HCT116 (cell line): ENCODE measurements at regions not wholly inside any gene's neighbourhood (a gene's known extent, or its start where the extent isn't known, plus 50 kb on each side); places are given as distances from the start of the nearest gene placed in this dataset.

Source experiments
- ATAC-seq: fragments of 200-7000 bp; cut with Tn5 transposase; 2 replicates; pipeline ENCODE4 v1.9.1; 2020; ENCODE audit warnings: mild to moderate bottlenecking, moderate library complexity
- BruUV-seq: library from RNA; stranded (reverse); fragments of 400-500 nt; replicated peaks from 2 replicates; lab custom pipeline; 2021; lab: Mats Ljungman, UMichigan
- CTCF ChIA-PET: fragments of 300-600 bp; sonication (Branson Sonifier 250); formaldehyde crosslinking; loops from one replicate; lab custom pipeline; 2021; ENCODE audit warnings: antibody characterized with exemption; lab: Charles Lee
- POLR2A ChIA-PET: fragments of 300-600, 350-600 bp; sonication (Branson Sonifier 250); formaldehyde crosslinking; loops from one replicate; lab custom pipeline; 2021; ENCODE audit warnings: antibody characterized with exemption; lab: Charles Lee
- RAD21 ChIA-PET, 2 experiments: fragments of 300-600 bp; sonication (Branson Sonifier 250); formaldehyde crosslinking; loops; one replicate each; lab custom pipeline; 2023; ENCODE audit warnings: low total read pairs in 2 of 2; ENCODE audit not compliant: uncharacterized antibody in 2 of 2, unreplicated experiment in 2 of 2, low non-redundant PET in 1 of 2; lab: Charles Lee
- DNase-seq: peaks from one replicate; pipeline ENCODE4 v3.0.0-alpha.2; 2010; ENCODE audit warnings: low read depth, low spot score
- H2AFZ ChIP-seq: fragments of 200-600 bp; shearing (Covaris generic), sonication (generic); 2 replicates; pipeline ENCODE4 v1.6.1; 2017; ENCODE audit warnings: low read depth, mixed run types, mixed read lengths, antibody characterized with exemption, low read length; ENCODE audit not compliant: poor library complexity, severe bottlenecking
- H3K27ac ChIP-seq: 2 replicates; pipeline ENCODE4 v1.5.1; 2012; ENCODE audit warnings: low read depth, low read length
- H3K27me3 ChIP-seq: fragments of 200-600 bp; sonication (generic); 2 replicates; pipeline ENCODE4 v1.6.1; 2016; ENCODE audit warnings: mixed run types, low read length, mixed read lengths; ENCODE audit not compliant: insufficient read depth
- H3K36me3 ChIP-seq, 2 experiments: fragments of 200-500 bp in 1 of 2; fragments of 200-600 bp in 1 of 2; sonication (Bioruptor generic) in 1 of 2; sonication (generic) in 1 of 2; 2 replicates each; pipeline versions ENCODE4 v1.5.1 to v1.6.1; 2014 to 2016; ENCODE audit warnings: low read length in 2 of 2, inconsistent platforms in 1 of 2, mixed read lengths in 1 of 2, mixed run types in 1 of 2; ENCODE audit not compliant: insufficient read depth in 2 of 2, control insufficient read depth in 1 of 2
- H3K4me1 ChIP-seq, 2 experiments: fragments of 200-600 bp in 1 of 2; sonication (generic) in 1 of 2; 2 replicates each; pipeline versions ENCODE4 v1.5.1 to v1.6.1; 2012 to 2017; ENCODE audit warnings: low read length in 2 of 2, inconsistent platforms in 1 of 2, mild to moderate bottlenecking in 1 of 2, mixed read lengths in 1 of 2, mixed run types in 1 of 2, moderate library complexity in 1 of 2; ENCODE audit not compliant: insufficient read depth in 2 of 2, control insufficient read depth in 1 of 2
- H3K4me2 ChIP-seq: fragments of 200-600 bp; sonication (generic); 2 replicates; pipeline ENCODE4 v1.6.1; 2017; ENCODE audit warnings: mixed run types, low read length, mixed read lengths
- H3K4me3 ChIP-seq, 2 experiments: fragments of 200-600 bp in 1 of 2; sonication (generic) in 1 of 2; replicated peaks in 1 of 2; 2 replicates each; pipeline ENCODE4 v1.5.1; 2011 to 2016; ENCODE audit warnings: low read length in 2 of 2, control low read depth in 1 of 2, low read depth in 1 of 2, mild to moderate bottlenecking in 1 of 2, mixed read lengths in 1 of 2, mixed run types in 1 of 2
- H3K79me2 ChIP-seq: fragments of 200-600 bp; sonication (generic); 2 replicates; pipeline ENCODE4 v1.6.1; 2017; ENCODE audit warnings: mild to moderate bottlenecking, mixed run types, low read length, moderate library complexity, mixed read lengths; ENCODE audit not compliant: insufficient read depth
- H3K9ac ChIP-seq: fragments of 200-600 bp; sonication (generic); 2 replicates; pipeline ENCODE4 v1.6.1; 2016; ENCODE audit warnings: low read length, mixed read lengths
- H3K9me2 ChIP-seq: fragments of 200-600 bp; sonication (generic), shearing (Covaris generic); 2 replicates; pipeline ENCODE4 v1.6.1; 2017; ENCODE audit warnings: mixed run types, mild to moderate bottlenecking, moderate library complexity; ENCODE audit not compliant: insufficient read depth
- H3K9me3 ChIP-seq, 2 experiments: fragments of 200-500 bp in 1 of 2; fragments of 200-600 bp in 1 of 2; sonication (Bioruptor generic) in 1 of 2; sonication (generic) in 1 of 2; 2 replicates each; pipeline ENCODE4 v1.6.1; 2014 to 2017; ENCODE audit warnings: low read length in 2 of 2, mixed read lengths in 2 of 2, inconsistent platforms in 1 of 2, low read depth in 1 of 2, mild to moderate bottlenecking in 1 of 2, mixed run types in 1 of 2, moderate library complexity in 1 of 2; ENCODE audit not compliant: control insufficient read depth in 1 of 2, insufficient read depth in 1 of 2
- H4K20me1 ChIP-seq: fragments of 200-600 bp; sonication (generic), shearing (Covaris generic); 2 replicates; pipeline ENCODE4 v1.6.1; 2017; ENCODE audit warnings: mixed run types, mild to moderate bottlenecking, moderate library complexity; ENCODE audit not compliant: insufficient read depth
- CEBPB ChIP-seq: IDR thresholded peaks from 2 replicates; pipeline ENCODE4 v1.6.1; 2012; ENCODE audit warnings: low read depth
- CTCF ChIP-seq, 3 experiments: fragments of 200-600 bp in 1 of 3; sonication (generic) in 1 of 3; IDR thresholded peaks in 2 of 3; conservative IDR thresholded peaks in 1 of 3; 2 replicates each; pipeline ENCODE4 v1.5.1; 2012 to 2017; ENCODE audit warnings: low read depth in 2 of 3, low read length in 2 of 3, antibody characterized with exemption in 1 of 3, borderline replicate concordance in 1 of 3, control low read depth in 1 of 3, mild to moderate bottlenecking in 1 of 3, mixed read lengths in 1 of 3, mixed run types in 1 of 3, moderate library complexity in 1 of 3; ENCODE audit not compliant: insufficient read depth in 1 of 3
- EGR1 ChIP-seq: IDR thresholded peaks from 2 replicates; pipeline ENCODE4 v1.6.1; 2012; ENCODE audit warnings: low read depth
- EZH2 ChIP-seq: fragments of 200-600 bp; sonication (generic); IDR thresholded peaks from 2 replicates; pipeline ENCODE4 v1.6.1; 2017; ENCODE audit warnings: antibody characterized with exemption, mixed run types
- EZH2phosphoT487 ChIP-seq: fragments of 200-600 bp; IDR thresholded peaks from 2 replicates; pipeline ENCODE4 v1.6.1; 2018; ENCODE audit warnings: antibody characterized with exemption, borderline replicate concordance
- FOSL1 ChIP-seq: IDR thresholded peaks from 2 replicates; pipeline ENCODE4 v1.6.1; 2012; ENCODE audit warnings: low read depth
- MAX ChIP-seq: IDR thresholded peaks from 2 replicates; pipeline ENCODE4 v1.6.1; 2012
- POLR2A ChIP-seq: IDR thresholded peaks from 2 replicates; pipeline ENCODE4 v1.7.0; 2011; ENCODE audit warnings: borderline replicate concordance; ENCODE audit not compliant: insufficient read depth, insufficient read length; ENCODE audit errors: extremely low read depth
- POLR2AphosphoS5 ChIP-seq: IDR thresholded peaks from 2 replicates; pipeline ENCODE4 v1.6.1; 2011; ENCODE audit warnings: mild to moderate bottlenecking, low read depth, low read length, moderate library complexity
- SIN3A ChIP-seq: IDR thresholded peaks from 2 replicates; pipeline ENCODE4 v1.6.1; 2012; ENCODE audit warnings: low read depth
- SP1 ChIP-seq: IDR thresholded peaks from 2 replicates; pipeline ENCODE4 v1.6.1; 2012; ENCODE audit warnings: low read depth
- SRF ChIP-seq: IDR thresholded peaks from 2 replicates; pipeline ENCODE4 v1.6.1; 2012; ENCODE audit warnings: low read depth
- YY1 ChIP-seq: IDR thresholded peaks from 2 replicates; pipeline ENCODE4 v1.6.1; 2011; ENCODE audit warnings: low read length, low read depth, moderate library complexity, mild to moderate bottlenecking; ENCODE audit not compliant: insufficient replicate concordance; ENCODE audit errors: extremely low read depth
- ZBTB33 ChIP-seq: IDR thresholded peaks from 2 replicates; pipeline ENCODE4 v1.6.1; 2011; ENCODE audit warnings: mild to moderate bottlenecking, low read length, moderate library complexity; ENCODE audit not compliant: insufficient replicate concordance; ENCODE audit errors: extremely low read depth
- intact Hi-C: fragments of 100-400 bp; cut with micrococcal nuclease; formaldehyde crosslinking; loops from 2 replicates; pipeline ENCODE4 v1.10.0; 2022

- H3K9ac ChIP-seq: no peak overlapping the region
- POLR2A ChIA-PET: no interaction called here
- ATAC-seq: no peak
- intact Hi-C loops: no loop called here
- TF ChIP-seq SRF (no peak), EGR1 (no peak), CEBPB (no peak), MAX (no peak), POLR2A (no peak)
- TF ChIP-seq, all 23 proteins: peak for 0
- H3K4me1 ChIP-seq: peaks cover 3 to 7% of the 10 kb centered on the region in 2 experiments; a peak in 1 of 4 replicates
- no peaks in the 10 kb centered on the region for H4K20me1 ChIP-seq
- no TSS peak for BruUV-seq
- CTCF ChIA-PET: no interaction called here
- RAD21 ChIA-PET: no interaction called here
- no peak overlapping the region for H3K27ac ChIP-seq
- H3K9me3 ChIP-seq: no peaks in the 10 kb centered on the region
- no peak overlapping the region for H2AFZ ChIP-seq
- no peaks in the 10 kb centered on the region for H3K79me2 ChIP-seq
- H3K4me2 ChIP-seq: no peak overlapping the region
- DNase-seq: no peak
- H3K9me2 ChIP-seq: no peaks in the 10 kb centered on the region
- H3K4me3 ChIP-seq: no peak overlapping the region
- H3K27me3 ChIP-seq: no peaks in the 10 kb centered on the region
- H3K36me3 ChIP-seq: no peaks in the 10 kb centered on the region
Observed at GRCh38 chr5:103373597-103374472, 115.3 kb downstream of the MACIR start.

- Histone ChIP-seq H3K9me3 (no peaks in the 10 kb centered on the region), H3K4me1 (peaks cover 3 to 7% of the 10 kb centered on the region in 2 experiments; a peak in 1 of 4 replicates), H3K4me2 (no peak overlapping the region), H3K36me3 (no peaks in the 10 kb centered on the region), H3K79me2 (no peaks in the 10 kb centered on the region), H3K9me2 (no peaks in the 10 kb centered on the region), H3K9ac (no peak overlapping the region), H3K4me3 (no peak overlapping the region), H2AFZ (no peak overlapping the region), H3K27me3 (no peaks in the 10 kb centered on the region), H3K27ac (no peak overlapping the region), H4K20me1 (no peaks in the 10 kb centered on the region)
- DNase-seq: no peak
- CTCF ChIA-PET: no interaction called here
- no peak for ATAC-seq
- RAD21 ChIA-PET: no interaction called here
- no TSS peak for BruUV-seq
- intact Hi-C loops: no loop called here
- POLR2A ChIA-PET: no interaction called here
- TF ChIP-seq FOSL1 (no peak), SP1 (no peak), ZBTB33 (no peak), CTCF (IDR thresholded peaks at IDR 0.05 in 2 of 3, conservative IDR thresholded peaks at IDR 0.05 in 1 of 3; ENCODE audit: borderline replicate concordance in 1 of 3, insufficient read depth in 1 of 3, low read depth in 2 of 3, low read length in 2 of 3) (no peak), SIN3A (no peak), EZH2phosphoT487 (no peak), YY1 (no peak), CEBPB (no peak), MAX (no peak), POLR2A (no peak), EZH2 (no peak), POLR2AphosphoS5 (no peak)
Observed at GRCh38 chr5:103371046-103371607, 112.6 kb downstream of the MACIR start.
